ENCODE measurements at regions not wholly inside any gene's neighbourhood (a gene's known extent, or its start where the extent isn't known, plus 50 kb on each side); places are given as distances from the start of the nearest gene placed in this dataset.

- H3K27ac ChIP-seq, result no peak overlapping the region
- TF ChIP-seq CTCF (conservative IDR thresholded peaks at IDR 0.05), result no peak
Observed at GRCh38 chr1:88461007-88461406, 223.1 kb upstream of the PKN2 start.

- no peak for TF ChIP-seq CTCF (conservative IDR thresholded peaks at IDR 0.05)
- H3K27ac ChIP-seq, result no peak overlapping the region
Observed at GRCh38 chr1:88462096-88462487, 222.0 kb upstream of the PKN2 start.

GRCh38 chr1:88462488-88463261, 221.4 kb upstream of the PKN2 start:
- no peak overlapping the region for H3K27ac ChIP-seq
- no peak for TF ChIP-seq CTCF (conservative IDR thresholded peaks at IDR 0.05)

- TF ChIP-seq CTCF (conservative IDR thresholded peaks at IDR 0.05), result no peak
- no peak overlapping the region for H3K27ac ChIP-seq
Observed at GRCh38 chr1:88463401-88463985, 220.6 kb upstream of the PKN2 start.

GRCh38 chr1:88466011-88466410, 218.1 kb upstream of the PKN2 start:
- no peak for TF ChIP-seq CTCF (conservative IDR thresholded peaks at IDR 0.05)
- H3K27ac ChIP-seq, result no peak overlapping the region

GRCh38 chr1:88466899-88467580, 217.0 kb upstream of the PKN2 start:
- H3K27ac ChIP-seq, result no peak overlapping the region
- no peak for TF ChIP-seq CTCF (conservative IDR thresholded peaks at IDR 0.05)

- no peak for TF ChIP-seq CTCF (conservative IDR thresholded peaks at IDR 0.05)
- no peak overlapping the region for H3K27ac ChIP-seq
Observed at GRCh38 chr1:88472298-88472697, 211.8 kb upstream of the PKN2 start.
